HG03558 (cell line): ENCODE measurements at regions not wholly inside any gene's neighbourhood (a gene's known extent, or its start where the extent isn't known, plus 50 kb on each side); places are given as distances from the start of the nearest gene placed in this dataset.
"Not testable (repeated sequence)": the region's sequence is repeated elsewhere in the genome, so short reads cannot be mapped to it uniquely, and the experiment has no call there.

Source experiments
- ATAC-seq: cut with Tn5 transposase; IDR thresholded peaks from one replicate; pipeline ENCODE4 v1.9.1; 2021; ENCODE audit warnings: moderate number of reproducible peaks; ENCODE audit not compliant: unreplicated experiment; ENCODE audit errors: extremely low read depth

DNA sequence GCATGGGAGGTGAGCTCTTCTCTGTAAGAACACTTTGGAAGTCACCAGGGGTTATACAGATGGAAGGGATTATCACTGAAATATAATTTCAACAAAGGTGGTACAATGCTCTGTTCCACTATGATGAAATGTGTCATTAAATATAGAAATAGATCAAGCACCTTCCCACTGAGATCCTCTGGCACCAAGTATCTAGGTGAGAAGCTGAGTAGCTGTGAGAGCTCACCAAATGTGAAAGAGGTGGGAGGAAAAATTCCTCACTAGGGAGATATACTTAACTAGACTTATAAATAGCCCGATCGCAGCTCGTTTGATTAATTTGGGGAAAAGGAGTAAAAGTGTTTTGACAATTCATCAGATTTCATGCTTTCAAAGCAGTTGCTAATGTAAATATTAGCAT is 247.6 kb downstream of the SMAD2 start:
- ATAC-seq: no peak

DNA sequence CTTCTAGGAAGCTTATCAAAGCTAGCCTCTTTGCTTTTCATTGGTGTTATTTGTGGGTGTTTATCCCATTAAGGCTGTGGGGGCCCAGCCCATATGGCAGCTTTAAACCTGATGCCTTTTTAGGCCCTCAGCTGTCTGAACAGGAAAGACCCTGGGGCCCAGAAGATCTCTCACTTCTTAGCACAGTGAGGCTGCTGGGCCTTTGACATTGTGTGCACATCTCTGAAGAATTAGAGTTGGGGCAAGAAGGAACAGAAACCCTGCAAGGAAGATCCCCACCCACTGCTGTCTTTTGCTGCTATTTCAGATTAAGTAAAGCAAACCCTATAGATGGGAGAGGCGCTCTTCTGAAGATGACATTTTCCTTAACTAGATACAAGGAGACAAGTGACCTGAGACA is 250.0 kb downstream of the SMAD2 start:
- peak; percentile 69 for ATAC-seq

DNA sequence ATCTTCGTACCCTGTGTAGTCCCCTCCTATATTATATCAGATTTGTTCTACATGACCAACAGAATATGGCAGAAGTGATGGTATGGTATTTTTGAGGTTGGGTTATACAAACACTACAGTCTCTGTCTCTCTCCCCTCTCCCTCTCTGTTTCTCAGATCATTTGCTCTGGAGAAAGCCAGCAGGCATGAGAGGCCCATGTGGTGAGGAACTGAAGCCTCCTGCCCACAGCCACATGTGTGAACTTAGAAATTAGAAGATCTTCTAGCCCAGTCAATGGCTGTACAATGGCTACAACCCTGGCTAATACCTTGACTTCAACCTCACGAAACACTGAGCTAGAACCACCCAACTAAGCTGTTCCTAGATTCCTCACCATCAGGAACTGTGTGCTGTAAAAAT is 250.6 kb downstream of the SMAD2 start:
- no peak for ATAC-seq

DNA sequence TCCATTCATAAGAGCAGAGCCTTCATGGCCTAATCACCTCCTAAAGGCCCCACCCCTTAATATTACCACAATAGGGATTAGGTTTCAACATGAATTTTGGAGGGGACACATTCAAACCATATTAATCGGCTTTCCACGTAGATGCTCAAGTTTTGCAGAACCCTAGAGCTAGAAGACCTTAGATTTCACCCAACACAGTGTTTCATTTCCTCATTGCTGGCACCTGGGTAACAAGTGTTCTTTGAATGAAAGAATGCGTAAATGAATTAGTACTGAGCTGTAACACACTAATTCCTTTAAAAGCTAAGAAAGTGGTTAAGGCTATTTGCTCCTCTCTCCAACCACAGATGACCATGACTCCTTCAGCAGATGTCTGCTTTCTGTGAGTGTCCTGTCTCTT is 252.5 kb downstream of the SMAD2 start:
- no peak for ATAC-seq

DNA sequence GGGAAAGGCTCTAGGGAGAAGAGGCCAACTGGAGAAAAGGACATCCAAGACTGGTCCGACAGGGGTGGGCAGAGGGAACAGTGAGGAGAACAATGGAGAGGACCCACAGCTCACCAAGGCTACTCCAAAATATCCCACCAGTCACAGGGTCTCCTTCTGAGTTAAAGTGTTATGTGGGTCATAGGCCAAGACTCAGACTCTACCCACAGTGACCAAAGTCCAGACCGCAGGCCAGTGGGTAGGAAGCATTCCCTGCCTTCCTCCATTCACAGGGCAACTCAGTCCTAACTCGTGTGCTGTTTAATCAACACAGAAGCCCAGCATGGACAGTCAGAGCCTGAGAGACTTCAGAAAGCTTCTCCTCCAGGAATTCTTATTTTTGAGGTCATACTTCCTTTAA is 260.6 kb downstream of the SMAD2 start:
- no peak for ATAC-seq

DNA sequence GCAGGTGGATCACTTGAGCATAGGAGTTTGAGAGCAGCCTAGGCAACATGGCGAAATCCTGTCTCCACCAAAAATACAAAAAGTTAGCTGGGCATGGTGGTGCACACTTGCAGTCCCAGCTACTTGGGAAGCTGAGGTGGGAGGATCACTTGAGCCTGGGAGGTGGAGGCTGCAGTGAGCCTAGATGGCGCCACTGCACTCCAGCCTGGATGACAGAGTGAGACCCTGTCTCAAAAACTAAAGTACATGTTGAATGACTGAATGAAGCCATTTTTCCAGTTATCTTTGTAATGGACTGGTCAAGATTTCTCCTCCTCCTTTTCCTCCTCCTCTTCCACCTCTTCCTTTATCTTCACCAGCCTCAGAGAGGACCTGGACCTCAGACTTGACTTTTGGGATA is 272.0 kb downstream of the SMAD2 start:
- ATAC-seq: no peak

DNA sequence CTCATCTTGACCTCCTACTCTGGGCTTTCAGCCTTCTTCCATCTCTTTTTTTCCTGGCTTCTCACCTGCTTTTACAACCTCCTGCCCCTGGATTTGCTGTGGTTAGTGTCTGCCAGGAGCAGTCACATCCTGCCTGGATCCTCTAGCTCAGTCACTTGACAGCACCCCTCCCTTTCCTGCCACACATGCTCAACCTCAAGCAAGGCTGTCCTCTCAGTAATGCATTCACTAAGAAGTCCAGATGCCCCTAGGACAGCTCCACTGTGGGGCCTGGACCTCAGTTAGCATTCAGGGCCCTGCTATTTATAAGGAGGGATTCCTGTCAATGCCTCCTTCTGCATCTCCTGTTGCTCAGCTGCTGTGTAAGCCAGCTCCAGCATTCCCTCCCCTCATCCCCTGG is 275.5 kb downstream of the SMAD2 start:
- ATAC-seq: no peak

DNA sequence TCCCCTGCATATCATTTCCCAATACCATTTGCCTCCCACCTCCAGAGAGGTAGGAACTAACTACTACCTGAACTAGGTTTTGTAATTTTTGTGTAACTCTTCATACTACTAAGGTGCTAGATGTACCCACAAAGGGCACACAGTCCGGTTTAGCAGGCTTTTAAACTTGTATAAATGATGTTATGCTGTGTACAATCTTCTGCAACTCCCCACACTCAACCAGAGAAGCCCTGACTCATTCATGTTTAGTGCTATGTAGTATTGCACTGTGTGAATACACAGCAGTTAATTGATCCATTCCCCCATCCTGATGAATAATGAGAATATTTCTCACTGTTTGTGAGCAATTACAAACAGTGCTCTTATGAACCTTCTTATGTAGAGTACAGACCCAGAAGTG is 285.6 kb downstream of the SMAD2 start:
- ATAC-seq: no peak

DNA sequence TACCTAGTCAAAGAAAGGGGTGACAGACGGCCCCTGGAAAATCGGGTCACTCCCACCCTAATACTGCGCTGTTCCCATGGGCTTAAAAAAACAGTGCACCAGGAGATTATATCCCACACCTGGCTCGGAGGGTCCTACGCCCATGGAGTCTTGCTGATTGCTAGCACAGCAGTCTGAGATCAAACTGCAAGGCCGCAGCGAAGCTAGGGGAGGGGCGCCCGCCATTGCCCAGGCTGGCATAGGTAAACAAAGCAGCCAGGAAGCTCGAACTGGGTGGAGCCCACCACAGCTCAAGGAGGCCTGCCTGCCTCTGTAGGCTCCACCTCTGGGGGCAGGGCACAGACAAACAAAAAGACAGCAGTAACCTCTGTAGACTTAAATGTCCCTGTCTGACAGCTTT is 292.9 kb downstream of the SMAD2 start:
- ATAC-seq: not testable (repeated sequence)

DNA sequence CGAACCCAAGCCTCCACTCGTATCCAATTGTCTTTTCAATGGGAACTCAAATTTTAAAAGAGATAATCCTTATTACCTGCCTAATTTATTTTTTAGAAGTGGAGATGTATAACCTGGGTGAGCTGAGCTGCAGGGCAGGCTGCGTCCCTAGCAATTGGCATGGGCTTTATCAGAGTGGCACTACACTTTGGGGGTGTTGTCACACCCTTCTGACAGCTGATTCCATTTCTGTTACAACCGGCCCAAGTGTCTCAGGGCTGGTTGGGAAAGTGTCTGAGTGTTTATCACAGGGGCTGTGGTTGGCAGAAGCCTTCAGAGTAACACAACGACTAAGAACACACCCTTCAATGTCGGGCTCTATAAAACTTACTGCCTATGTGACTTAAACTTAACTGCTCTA is 295.0 kb downstream of the SMAD2 start:
- ATAC-seq: no peak

DNA sequence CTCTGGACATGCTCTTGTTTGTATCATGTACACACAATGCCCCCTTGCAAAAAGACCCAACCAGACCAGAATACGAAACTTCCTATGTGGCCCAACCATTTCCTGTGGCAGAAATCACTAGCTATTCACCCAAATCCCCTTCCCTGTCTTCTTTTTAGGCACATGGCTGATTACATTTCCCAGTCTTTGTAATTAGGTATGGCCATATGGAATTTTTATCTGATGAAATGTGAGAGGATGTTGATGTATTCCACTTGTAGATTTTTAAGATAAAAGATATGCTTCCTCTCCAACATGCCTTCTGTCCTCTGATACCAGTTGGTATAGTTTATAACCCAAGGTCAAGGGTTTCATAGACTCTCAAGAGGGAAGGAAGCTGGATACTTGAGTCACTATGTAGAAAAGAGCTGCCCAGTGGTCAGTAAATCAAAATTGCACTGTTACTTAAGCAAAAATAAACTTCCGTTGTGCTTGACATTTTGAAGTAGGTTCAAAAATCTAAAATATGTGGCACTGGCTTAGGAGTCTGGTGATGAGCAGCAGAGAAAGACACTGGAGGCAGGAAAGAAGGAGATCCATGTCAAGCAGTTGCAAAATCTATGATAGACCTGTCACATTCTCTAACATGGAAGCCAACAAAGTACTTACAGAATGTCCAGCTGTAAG is 297.4 kb downstream of the SMAD2 start:
- no peak for ATAC-seq

DNA sequence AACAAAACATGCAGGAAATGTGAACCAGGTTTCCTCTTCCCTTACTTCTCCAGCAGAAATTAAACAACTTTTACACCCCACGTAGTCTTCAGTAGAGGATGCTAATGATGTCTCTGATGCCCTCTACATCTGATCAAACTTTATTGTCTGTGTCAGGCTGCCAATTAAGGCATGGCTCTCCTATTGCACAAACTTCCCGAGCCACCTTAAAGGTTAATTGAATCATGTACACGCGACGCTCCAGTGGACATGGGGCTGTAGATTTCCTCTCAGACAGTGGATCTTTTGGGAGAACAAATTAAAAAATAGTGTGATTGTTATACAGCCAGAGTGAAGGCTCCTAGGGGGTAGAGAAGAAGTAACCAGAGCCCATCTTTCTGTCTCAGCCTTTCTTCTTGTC is 301.6 kb downstream of the SMAD2 start:
- no peak for ATAC-seq

DNA sequence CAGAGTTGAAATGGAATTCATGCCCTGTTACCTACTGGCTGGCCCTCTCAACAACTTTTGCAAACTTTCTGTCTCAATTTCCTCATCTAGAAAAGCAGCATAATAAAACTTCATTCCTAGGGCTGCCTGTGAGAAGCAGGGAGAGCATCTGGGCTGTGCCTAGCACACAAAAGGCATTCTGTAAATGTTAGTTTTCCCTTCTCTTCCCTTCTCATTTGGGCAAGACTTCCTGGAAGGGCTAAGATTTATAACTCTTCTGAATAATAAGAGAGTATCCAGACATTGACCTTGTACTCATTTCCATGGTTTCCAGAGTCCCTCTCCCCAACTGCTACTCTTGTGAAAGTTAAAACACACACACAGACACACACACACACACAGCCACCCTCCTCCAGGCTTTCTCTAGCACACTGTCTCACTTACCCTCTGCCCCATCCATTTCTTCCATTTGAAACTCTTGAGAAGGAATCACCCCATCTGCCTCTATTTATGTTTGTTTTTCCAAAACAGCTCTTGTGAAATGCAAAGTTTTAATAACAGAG is 302.1 kb downstream of the SMAD2 start:
- ATAC-seq: no peak

DNA sequence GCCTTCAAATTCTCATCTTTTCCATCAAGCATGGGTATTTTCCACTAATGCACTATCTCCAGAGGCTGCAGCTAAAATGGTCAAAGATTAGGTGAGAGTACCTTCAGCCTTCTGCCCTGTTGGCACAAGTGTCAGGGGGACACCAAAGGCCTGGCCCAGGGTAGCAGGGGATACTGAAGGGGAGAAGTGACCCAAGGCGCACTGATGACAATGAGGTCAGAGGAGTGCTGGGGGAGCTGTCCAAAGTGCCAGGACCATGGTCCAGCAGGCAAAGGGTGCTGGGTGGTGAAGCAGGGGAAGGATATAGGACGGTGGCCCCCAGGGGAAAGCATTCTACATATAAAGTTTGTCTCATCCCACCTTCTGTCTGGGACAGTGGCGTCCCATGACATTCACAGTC is 303.4 kb downstream of the SMAD2 start:
- no peak for ATAC-seq

DNA sequence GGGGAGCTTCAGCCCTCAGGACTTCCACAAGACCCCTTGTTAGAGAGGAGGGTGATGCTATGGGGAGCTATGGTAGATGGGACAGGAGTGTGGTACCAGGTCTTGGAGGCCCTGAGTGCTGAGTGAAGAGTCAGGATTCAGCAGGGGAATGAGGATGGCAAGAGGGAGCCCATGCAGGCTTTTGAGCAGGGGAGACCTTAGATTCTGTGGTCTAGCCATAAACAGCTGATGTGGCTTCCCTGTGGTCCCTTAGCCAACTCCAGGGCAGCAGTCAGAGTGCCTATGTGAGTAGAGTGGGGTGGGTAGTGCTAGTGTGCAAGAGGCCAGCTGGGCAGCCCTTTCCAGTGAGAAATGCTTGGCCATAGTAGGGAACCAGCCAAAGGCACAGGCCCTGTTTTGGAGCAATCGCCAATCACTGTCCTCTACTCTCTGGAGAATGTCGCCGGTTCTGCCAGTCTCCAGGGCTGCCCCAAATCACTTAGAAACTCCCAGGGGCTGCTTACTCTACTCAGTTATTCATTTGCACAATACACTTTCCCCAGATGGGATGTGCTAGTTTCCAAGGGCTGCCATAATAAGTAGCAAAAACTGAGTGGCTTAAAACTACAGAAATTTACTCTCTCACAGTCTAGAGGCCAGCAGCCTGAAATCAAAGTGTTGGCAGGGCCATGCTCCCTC is 310.5 kb downstream of the SMAD2 start:
- no peak for ATAC-seq

DNA sequence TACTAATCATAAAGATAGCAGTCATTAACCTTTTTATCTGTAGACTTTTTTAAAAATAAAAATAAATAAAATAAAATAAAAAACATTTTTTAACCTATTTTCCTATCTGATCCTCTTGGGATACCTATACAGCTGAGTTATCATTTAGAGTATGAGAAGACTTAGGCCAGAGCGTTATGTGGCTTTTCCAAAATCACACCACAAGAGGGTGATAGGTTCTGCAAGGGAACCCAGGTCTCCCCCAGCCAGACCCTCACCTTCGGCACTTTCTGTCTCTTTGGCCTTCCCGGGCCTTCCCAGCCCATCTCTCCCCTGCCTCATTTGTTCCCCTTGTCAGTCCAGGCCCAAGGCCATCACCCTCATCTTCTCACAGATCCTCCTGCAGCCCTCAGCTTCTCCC is 311.7 kb downstream of the SMAD2 start:
- no peak for ATAC-seq

DNA sequence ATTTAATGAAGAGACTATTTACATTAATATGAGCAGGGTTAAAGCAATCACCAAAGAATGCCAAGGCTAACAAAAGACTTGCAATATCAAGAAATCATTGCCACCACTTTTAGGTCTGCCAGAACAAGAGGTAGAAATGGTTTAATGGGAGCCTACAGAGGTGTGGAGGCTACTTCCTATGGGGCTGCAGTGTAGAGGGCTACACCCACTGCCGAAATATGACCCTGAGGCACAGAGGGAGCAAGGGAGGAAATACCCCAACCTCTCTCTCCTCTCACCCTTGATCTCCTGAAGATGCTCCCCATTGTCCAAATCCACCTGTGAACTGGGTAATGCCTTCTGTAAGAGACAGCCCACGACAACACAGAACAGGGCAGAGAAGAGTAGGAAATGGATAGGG is 315.4 kb downstream of the SMAD2 start:
- no peak for ATAC-seq

DNA sequence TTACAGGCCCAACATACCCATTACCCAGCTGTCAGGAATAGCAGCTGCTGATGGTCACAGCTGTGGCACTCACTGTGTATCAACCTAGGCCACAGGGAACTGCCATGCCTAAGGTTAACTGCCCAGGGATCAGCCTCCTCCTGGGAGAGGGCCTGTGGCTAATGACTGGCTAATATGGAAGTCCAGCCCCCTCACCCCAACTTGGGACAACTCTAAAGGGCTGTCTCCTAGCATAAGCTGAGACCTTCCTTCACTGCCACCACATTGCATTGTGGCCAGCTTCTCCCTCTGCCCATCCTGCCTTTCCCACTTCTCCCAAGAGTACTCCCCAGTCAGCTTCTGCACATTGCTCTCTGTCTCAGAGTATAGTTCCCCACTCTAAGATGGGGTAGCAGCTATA is 316.5 kb downstream of the SMAD2 start:
- no peak for ATAC-seq

DNA sequence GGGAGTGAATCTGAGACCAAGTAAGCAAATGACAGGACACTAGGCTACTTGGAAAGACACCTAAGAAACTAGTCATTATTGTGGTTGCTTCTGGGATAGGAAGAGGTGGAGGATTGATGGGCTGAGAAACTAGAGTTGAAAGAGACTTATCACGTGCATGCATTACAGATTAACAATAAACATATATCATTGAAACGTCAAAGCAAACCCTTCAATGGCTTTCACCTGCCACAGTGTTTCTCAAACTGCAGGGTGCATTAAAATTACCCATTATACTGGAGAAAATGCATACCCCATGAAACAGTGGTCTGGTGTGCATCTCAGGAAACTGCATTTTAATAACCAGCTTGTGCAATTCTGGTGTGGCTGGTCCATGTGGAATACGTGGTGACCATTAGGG is 318.8 kb downstream of the SMAD2 start:
- no peak for ATAC-seq

DNA sequence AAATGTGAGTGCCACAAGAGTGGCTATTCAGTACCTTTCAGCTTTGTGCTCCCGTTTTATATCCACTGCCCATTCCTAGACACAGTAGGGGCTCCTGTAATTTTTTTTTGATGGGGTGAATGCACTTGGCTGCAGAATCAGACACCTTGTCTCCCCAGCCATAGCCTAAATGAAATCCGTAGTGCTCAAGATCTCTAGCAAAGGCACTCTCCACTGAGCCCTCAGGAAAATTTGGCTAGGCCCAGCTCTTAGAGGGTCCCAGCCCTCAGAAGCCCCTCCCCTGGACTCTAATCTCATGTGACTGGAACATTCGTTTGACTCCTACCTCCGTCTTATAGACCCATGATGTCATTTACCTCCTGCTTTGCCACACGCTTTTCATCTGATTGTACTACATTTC is 323.9 kb downstream of the SMAD2 start:
- no peak for ATAC-seq

DNA sequence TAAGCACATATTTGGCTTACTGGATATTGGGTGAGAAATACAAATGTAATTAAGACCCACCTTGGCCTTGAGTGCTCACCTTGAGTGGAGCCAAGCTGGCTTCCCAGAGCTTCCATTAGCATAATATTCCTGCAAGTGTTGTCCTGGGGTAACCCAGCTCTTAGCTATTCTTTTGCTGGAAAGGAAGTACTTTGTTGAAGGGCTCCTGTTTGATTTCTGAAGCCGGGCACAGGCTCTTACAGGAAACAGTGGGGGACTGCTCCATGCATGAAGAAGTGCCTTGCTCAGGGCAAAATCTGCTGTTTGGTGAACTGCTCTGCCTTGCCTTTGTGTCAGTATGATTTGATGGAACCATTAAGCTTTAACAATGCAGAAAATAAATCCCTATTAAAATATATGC is 325.4 kb downstream of the SMAD2 start:
- ATAC-seq: no peak

DNA sequence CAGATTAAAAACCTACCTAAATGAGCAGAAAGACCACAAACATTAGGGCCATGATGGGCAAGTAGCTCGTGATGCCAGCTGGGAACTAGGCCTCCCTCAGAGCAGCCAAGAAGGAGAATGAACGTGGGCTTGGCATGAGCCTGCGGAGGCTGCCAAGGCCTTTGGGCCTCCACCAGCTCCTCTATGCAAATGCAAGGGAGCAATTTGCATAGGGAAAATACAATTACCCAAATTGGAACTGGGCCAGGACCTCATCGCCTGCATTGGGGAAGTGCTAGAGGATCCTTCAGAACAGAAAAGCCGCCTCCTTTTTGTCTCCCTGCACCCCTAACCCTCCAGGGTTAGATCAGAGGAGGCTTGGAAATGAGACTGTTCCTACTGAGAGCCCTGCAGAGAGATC is 326.4 kb downstream of the SMAD2 start:
- ATAC-seq: no peak
